ENCODE measurements at regions not wholly inside any gene's neighbourhood (a gene's known extent, or its start where the extent isn't known, plus 50 kb on each side); places are given as distances from the start of the nearest gene placed in this dataset.

- intact Hi-C loops (cut with micrococcal nuclease; ENCODE audit: unreplicated experiment): no loop called here
- Histone ChIP-seq H3K27me3 (ENCODE audit: control insufficient read depth in 1 of 2, insufficient read depth in 2 of 2, low read length in 2 of 2) (no peaks in the 10 kb centered on the region), H3K4me2 (ENCODE audit: low read depth, low read length) (no peak overlapping the region), H3K4me1 (ENCODE audit: insufficient read depth, low read length) (peaks cover 18% of the 10 kb centered on the region), H2AFZ (ENCODE audit: low read length) (no peak overlapping the region), H3K4me3 (replicated peaks in 1 of 3; ENCODE audit: insufficient read depth in 1 of 3, low read depth in 2 of 3, low read length in 3 of 3) (no peak overlapping the region), H3K9me3 (ENCODE audit: low read length) (no peaks in the 10 kb centered on the region), H3K79me2 (ENCODE audit: insufficient read depth, low read length) (no peaks in the 10 kb centered on the region), H4K20me1 (ENCODE audit: insufficient read depth, low read length) (no peaks in the 10 kb centered on the region), H3K27ac (ENCODE audit: extremely low read length, insufficient read depth, low read length) (no peak overlapping the region), H3K9ac (ENCODE audit: insufficient read depth, low read depth, low read length) (no peak overlapping the region), H3K36me3 (replicated peaks in 1 of 2; ENCODE audit: control insufficient read depth in 1 of 2, insufficient read depth in 2 of 2, low read length in 2 of 2) (no peaks in the 10 kb centered on the region)
- no TSS peak for BruUV-seq (replicated peaks)
- no peak for FAIRE-seq
- CTCF ChIA-PET (ENCODE audit: low intra/inter-chr PET ratio, low total read pairs): no interaction called here
- ATAC-seq: no peak; the same call in 2 of the 3 replicates
- DNase-seq (ENCODE audit: low spot score): no peak
- in situ Hi-C loops (cut with HindIII; ENCODE audit: extremely low pct_ligation_motif_present, low pct_unique_long_range_greater_than_20kb): no loop called here
- no peak for TF ChIP-seq TRIM24 (CRISPR knock-in tag; IDR thresholded peaks at IDR 0.05)
- TF ChIP-seq MAFK (conservative IDR thresholded peaks at IDR 0.05 in 1 of 2, IDR thresholded peaks at IDR 0.05 in 1 of 2; ENCODE audit: low read length in 2 of 2): no peak
- TF ChIP-seq ZNF678 (CRISPR knock-in tag; IDR thresholded peaks at IDR 0.05): no peak
- no peak for TF ChIP-seq HIC2 (CRISPR knock-in tag; IDR thresholded peaks at IDR 0.05; ENCODE audit: low read depth)
- peak; percentile 54; the same call in 1 of the 2 replicates for TF ChIP-seq FOSL2 (CRISPR knock-in tag; IDR thresholded peaks at IDR 0.05)
- TF ChIP-seq MED8 (CRISPR knock-in tag; IDR thresholded peaks at IDR 0.05; ENCODE audit: insufficient replicate concordance): no peak
- TF ChIP-seq PHF5A (CRISPR knock-in tag; IDR thresholded peaks at IDR 0.05; ENCODE audit: low read depth, unreplicated experiment): no peak
- POLR2A ChIA-PET: interaction anchor here (1.0 to 1.1 kb wide), 2 partner anchors 49 to 169 kb away, joined by 4 to 9 read pairs; no protein-coding TSS in a partner anchor
These were observed 382.3 kb upstream of the NT5C1B start for GRCh38 chr2:18971628-18972027.

- 71% methylated on average over 3 of the region's 3 CpGs for WGBS (ENCODE audit: low lambda C conversion rate)
- no peaks in the 10 kb centered on the region for H3K79me2 ChIP-seq (ENCODE audit: insufficient read depth, low read length)
- H3K4me2 ChIP-seq (ENCODE audit: low read depth, low read length): no peak overlapping the region
- FAIRE-seq (no peak), DNase-seq (ENCODE audit: low spot score) (no peak), ATAC-seq (peak; percentile 62)
- ChIA-PET CTCF (ENCODE audit: low intra/inter-chr PET ratio, low total read pairs) (no interaction called here), POLR2A (interaction anchor here (1.0 to 1.1 kb wide), 2 partner anchors 50 to 170 kb away, joined by 4 to 9 read pairs; no protein-coding TSS in a partner anchor)
- H3K36me3 ChIP-seq (replicated peaks in 1 of 2; ENCODE audit: control insufficient read depth in 1 of 2, insufficient read depth in 2 of 2, low read length in 2 of 2): no peaks in the 10 kb centered on the region
- H3K9ac ChIP-seq (ENCODE audit: insufficient read depth, low read depth, low read length): no peak overlapping the region
- TF ChIP-seq ZNF850 (CRISPR knock-in tag; conservative IDR thresholded peaks at IDR 0.05) (peak; percentile 54; the same call in 1 of the 2 replicates), NCOA2 (CRISPR knock-in tag; IDR thresholded peaks at IDR 0.05) (no peak)
- H3K27me3 ChIP-seq (ENCODE audit: control insufficient read depth in 1 of 2, insufficient read depth in 2 of 2, low read length in 2 of 2): no peaks in the 10 kb centered on the region
- no peak overlapping the region for H3K4me3 ChIP-seq (replicated peaks in 1 of 3; ENCODE audit: insufficient read depth in 1 of 3, low read depth in 2 of 3, low read length in 3 of 3)
- no peaks in the 10 kb centered on the region for H3K9me3 ChIP-seq (ENCODE audit: low read length)
- BruUV-seq (replicated peaks): no TSS peak
- no peak overlapping the region for H3K27ac ChIP-seq (ENCODE audit: extremely low read length, insufficient read depth, low read length)
- H3K4me1 ChIP-seq (ENCODE audit: insufficient read depth, low read length): peaks cover 18% of the 10 kb centered on the region
- in situ Hi-C loops (cut with HindIII; ENCODE audit: extremely low pct_ligation_motif_present, low pct_unique_long_range_greater_than_20kb): no loop called here
- no peaks in the 10 kb centered on the region for H4K20me1 ChIP-seq (ENCODE audit: insufficient read depth, low read length)
- H2AFZ ChIP-seq (ENCODE audit: low read length): no peak overlapping the region
- intact Hi-C loops (cut with micrococcal nuclease; ENCODE audit: unreplicated experiment): no loop called here
These were observed 381.7 kb upstream of the NT5C1B start for GRCh38 chr2:18971069-18971378.
